GM10266 (cell line): ENCODE measurements at regions not wholly inside any gene's neighbourhood (a gene's known extent, or its start where the extent isn't known, plus 50 kb on each side); places are given as distances from the start of the nearest gene placed in this dataset.
A peak's percentile ranks its signal among the peaks of the same experiment; 100 is the strongest.
"Not testable (repeated sequence)": the region's sequence is repeated elsewhere in the genome, so short reads cannot be mapped to it uniquely, and the experiment has no call there.

Experiments
- DNase-seq: peaks from one replicate; pipeline ENCODE4 v3.0.0; 2012; ENCODE audit errors: extremely low spot score
- TF ChIP-seq, protein P1 (sequence below): IDR thresholded peaks from 2 replicates; pipeline ENCODE4 v1.5.1; 2012; ENCODE audit warnings: mild to moderate bottlenecking, low read depth; ENCODE audit not compliant: control insufficient read depth, insufficient read depth; ENCODE audit errors: missing control alignments

DNA sequence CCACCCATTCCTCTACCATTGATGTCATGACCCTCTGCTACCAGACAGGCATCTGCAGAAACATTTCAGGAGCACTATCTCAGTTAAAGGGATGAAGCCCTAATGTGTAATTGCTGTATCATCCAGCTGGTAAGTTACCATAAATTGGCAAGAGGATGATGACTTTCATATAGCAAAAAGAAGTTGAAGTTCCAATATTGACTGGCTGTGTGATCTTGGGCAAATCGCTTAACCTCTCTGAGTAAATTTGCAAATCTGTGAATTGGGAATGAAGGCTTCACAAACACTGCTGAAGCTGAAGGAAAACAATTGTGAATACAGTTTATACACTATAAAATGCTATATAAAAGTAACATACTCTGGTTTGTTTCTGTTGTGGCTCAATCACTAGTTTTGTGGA, 89.5 kb upstream of the PHACTR1 start:
- TF ChIP-seq, protein P1, sequence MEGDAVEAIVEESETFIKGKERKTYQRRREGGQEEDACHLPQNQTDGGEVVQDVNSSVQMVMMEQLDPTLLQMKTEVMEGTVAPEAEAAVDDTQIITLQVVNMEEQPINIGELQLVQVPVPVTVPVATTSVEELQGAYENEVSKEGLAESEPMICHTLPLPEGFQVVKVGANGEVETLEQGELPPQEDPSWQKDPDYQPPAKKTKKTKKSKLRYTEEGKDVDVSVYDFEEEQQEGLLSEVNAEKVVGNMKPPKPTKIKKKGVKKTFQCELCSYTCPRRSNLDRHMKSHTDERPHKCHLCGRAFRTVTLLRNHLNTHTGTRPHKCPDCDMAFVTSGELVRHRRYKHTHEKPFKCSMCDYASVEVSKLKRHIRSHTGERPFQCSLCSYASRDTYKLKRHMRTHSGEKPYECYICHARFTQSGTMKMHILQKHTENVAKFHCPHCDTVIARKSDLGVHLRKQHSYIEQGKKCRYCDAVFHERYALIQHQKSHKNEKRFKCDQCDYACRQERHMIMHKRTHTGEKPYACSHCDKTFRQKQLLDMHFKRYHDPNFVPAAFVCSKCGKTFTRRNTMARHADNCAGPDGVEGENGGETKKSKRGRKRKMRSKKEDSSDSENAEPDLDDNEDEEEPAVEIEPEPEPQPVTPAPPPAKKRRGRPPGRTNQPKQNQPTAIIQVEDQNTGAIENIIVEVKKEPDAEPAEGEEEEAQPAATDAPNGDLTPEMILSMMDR, result no peak
- DNase-seq, result no peak

DNA sequence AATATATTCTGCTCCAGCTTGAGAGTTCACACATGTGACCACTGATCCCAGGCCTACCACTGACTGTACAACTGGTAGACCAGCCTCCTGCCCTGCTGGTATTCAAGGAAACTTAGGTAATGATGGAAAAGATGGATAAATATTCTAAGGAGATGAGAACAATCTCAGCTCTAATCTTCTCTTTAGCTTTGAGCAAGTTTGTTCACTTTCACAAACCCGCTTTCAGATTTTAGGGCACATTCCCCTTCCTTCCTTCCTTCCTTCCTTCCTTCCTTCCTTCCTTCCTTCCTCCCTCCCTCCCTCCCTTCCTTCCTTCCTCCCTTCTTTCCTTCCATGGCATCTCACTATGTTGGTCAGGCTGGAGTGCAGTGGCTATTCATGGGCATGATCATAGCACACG, 88.2 kb upstream of the PHACTR1 start:
- TF ChIP-seq, protein P1, result no peak
- no peak for DNase-seq

DNA sequence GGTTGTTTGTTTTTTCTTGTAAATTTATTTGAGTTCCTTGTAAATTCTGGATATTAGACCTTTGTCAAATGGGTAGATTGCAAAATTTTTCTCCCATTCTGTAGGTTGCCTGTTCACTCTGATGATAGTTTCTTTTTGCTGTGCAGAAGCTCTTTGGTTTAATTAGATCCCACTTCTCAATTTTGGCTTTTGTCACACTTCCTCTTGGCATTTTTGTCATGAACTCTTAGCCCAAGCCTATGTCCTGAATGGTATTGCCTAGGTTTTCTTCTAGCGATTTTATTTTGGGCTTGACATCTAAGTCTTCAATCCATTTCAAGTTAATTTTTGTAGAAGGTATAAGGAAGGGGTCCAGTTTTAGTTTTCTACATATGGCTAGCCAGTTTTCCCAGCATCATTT, 82.8 kb upstream of the PHACTR1 start:
- DNase-seq, result not testable (repeated sequence)

DNA sequence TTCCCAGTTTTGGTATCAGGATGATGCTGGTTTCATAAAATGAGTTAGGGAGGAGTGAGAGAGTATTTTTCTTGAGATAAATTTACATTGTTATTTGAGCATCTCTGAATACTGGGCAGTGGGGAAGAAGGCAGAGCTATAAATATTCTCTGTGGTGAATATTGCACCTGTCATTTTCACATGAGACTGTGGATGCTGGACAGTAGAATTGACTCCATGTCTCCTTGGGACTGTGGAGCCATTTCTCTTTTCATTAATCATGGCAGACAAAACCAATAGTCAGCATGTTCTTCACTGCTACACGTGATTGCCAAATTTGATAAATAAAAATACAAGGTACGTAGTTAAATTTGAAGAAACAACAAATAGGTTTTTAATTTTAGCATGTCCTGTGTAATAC, 81.2 kb upstream of the PHACTR1 start:
- DNase-seq, result no peak
- TF ChIP-seq, protein P1, result no peak

DNA sequence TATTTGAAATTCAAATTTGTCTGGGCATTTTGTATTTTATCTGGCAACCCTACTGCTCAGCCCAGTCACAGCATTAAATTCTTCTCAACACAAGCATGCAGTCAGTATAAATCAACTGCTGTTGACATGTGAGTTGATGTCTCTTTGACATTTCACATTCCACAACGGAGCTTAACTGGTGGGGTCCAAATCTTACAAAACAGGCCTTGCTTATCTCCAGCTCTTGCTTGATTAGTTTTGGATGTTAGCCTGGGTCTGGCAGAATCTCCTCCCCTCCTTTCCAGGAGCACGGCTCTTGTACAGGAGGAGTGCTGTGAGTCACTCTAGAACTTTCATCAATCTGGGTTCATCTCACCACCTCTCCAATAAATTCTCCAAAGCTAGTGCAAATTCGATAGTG, 80.8 kb upstream of the PHACTR1 start:
- no peak for DNase-seq
- TF ChIP-seq, protein P1, result no peak

DNA sequence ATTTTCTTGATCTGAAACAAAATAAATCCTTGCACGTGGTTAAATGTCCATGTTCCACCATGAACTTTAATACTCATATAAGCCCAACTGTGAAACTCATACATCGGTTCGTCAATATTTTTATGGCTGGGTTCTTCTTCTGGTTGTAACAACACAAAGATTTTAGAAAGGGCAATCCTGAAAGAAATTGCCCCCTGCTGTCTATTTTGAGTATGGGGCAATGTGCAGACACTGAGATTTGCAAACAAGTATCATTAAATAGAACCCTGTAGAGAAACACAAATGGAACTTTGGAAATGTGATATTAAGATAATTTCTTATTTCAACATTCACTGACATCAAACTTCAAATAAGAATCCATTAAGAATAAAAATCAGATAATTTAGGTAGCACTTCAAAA, 80.2 kb upstream of the PHACTR1 start:
- TF ChIP-seq, protein P1, result peak; percentile 21
- DNase-seq, result no peak

DNA sequence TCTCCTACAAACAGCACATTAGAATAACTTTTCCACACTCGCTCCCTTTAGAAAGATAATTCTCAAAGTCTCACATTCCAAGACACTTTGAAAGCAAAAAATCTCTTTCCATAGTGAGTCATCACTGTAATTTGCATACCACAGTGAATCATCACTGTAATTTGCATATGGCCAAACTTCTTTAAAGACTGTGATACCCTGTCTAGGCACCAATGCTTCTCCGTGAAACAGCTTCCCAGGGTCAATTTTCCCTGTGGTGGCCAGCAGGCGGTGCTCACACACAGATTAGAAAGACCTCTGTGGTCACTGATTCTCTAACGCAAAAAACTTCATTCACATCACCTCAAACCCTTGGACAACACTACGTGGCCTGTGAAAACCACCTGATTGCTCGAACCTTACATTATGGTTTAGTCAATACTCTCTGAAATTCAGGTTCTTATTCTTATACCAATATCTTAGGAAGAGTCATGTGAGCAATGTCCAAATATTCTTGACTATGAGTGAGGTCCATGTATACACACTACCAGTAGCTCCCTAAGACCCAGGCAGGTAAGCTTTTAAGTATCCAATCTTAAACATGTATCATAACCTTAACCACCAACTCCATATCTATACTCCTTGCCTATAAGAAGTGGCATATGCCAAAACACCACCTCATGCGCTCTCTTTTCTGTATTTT, 78.5 kb upstream of the PHACTR1 start:
- DNase-seq, result peak; percentile 22
- TF ChIP-seq, protein P1, result peak; percentile 78

DNA sequence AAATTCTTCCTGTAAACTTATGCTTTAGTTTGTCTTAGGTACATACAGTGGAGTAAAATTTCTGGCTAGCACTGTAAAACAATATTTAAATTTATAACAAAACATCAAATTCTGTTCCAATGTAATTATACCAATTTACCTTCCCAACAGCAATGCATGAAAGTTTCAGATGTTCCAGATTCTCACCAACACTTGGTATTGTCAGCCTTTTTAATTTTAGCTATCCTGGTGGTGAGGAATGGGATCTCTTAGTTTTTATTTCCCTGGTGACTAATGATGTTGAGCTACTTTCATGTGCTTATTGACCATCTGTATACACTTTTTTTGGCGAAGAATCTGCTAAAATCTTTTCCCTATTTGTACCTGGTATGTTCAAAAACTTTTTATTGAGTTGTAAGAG, 76.1 kb upstream of the PHACTR1 start:
- TF ChIP-seq, protein P1, result no peak
- DNase-seq, result no peak

DNA sequence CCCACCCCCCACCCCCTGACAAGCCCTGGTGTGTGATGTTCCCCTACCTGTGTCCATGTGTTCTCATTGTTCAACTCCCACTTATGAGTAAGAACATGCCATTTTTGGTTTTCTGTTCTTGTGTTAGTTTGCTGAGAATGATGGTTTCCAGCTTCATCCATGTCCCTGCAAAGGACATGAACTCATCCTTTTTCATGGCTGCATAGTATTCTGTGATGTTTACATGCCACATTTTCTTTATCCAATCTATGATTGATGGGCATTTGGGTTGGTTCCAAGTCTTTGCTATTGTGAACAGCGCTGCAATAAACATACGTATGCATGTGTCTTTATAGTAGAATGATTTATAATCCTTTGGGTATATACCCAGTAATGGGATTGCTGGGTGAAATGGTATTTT, 74.8 kb upstream of the PHACTR1 start:
- not testable (repeated sequence) for DNase-seq
